Neuronal stem cell (in vitro differentiated cells): ENCODE measurements at regions not wholly inside any gene's neighbourhood (a gene's known extent, or its start where the extent isn't known, plus 50 kb on each side); places are given as distances from the start of the nearest gene placed in this dataset.

Experiments
- DNase-seq: peaks from one replicate; pipeline ENCODE4 v3.0.0-alpha.2; 2013; ENCODE audit warnings: low spot score
- H2AFZ ChIP-seq: one replicate; pipeline ENCODE4 v1.6.1; 2013; ENCODE audit warnings: mild to moderate bottlenecking, low read length, inconsistent platforms
- H2AK5ac ChIP-seq: 2 replicates; pipeline ENCODE4 v1.6.1; 2013; ENCODE audit warnings: low read depth, mild to moderate bottlenecking, inconsistent platforms, low read length, moderate library complexity, mixed read lengths
- H2BK120ac ChIP-seq: 2 replicates; pipeline ENCODE4 v1.6.1; 2013; ENCODE audit warnings: low read depth, mild to moderate bottlenecking, inconsistent platforms, low read length, moderate library complexity, mixed read lengths
- H2BK12ac ChIP-seq: one replicate; pipeline ENCODE4 v1.6.1; 2013; ENCODE audit warnings: low read length, inconsistent platforms
- H2BK15ac ChIP-seq: 2 replicates; pipeline ENCODE4 v1.6.1; 2013; ENCODE audit warnings: mild to moderate bottlenecking, low read length, inconsistent platforms, mixed read lengths
- H2BK5ac ChIP-seq: one replicate; pipeline ENCODE4 v1.6.1; 2013; ENCODE audit warnings: inconsistent platforms, mild to moderate bottlenecking, low read length, moderate library complexity
- H3K14ac ChIP-seq: one replicate; pipeline ENCODE4 v1.6.1; 2013; ENCODE audit warnings: low read length, inconsistent platforms
- H3K18ac ChIP-seq: 2 replicates; pipeline ENCODE4 v1.6.1; 2013; ENCODE audit warnings: low read length, inconsistent platforms
- H3K23ac ChIP-seq: 2 replicates; pipeline ENCODE4 v1.6.1; 2013; ENCODE audit warnings: low read depth, mild to moderate bottlenecking, mixed read lengths, low read length, inconsistent platforms; ENCODE audit not compliant: poor library complexity
- H3K27ac ChIP-seq: replicated peaks from 3 replicates; pipeline ENCODE4 v1.5.1; 2013; ENCODE audit warnings: low read length, inconsistent platforms
- H3K27me3 ChIP-seq, 3 experiments: 2 replicates each; pipeline ENCODE4 v1.6.1; 2013; ENCODE audit warnings: low read length in 3 of 3, mild to moderate bottlenecking in 2 of 3, inconsistent platforms in 1 of 3, low read depth in 1 of 3, mixed read lengths in 1 of 3, moderate library complexity in 1 of 3; ENCODE audit not compliant: control insufficient read depth in 3 of 3, insufficient read depth in 3 of 3
- H3K36me3 ChIP-seq, 2 donors: replicated peaks in 1 of 2; 2 replicates each; pipeline ENCODE4 v1.6.1; 2013; ENCODE audit warnings: low read length in 2 of 2; ENCODE audit not compliant: control insufficient read depth in 2 of 2, insufficient read depth in 2 of 2
- H3K4ac ChIP-seq: 2 replicates; pipeline ENCODE4 v1.6.1; 2013; ENCODE audit warnings: inconsistent platforms, mild to moderate bottlenecking, low read length, moderate library complexity
- H3K4me1 ChIP-seq, 2 donors: 1 replicate in 1 of 2; 2 replicates in 1 of 2; pipeline ENCODE4 v1.6.1; 2013; ENCODE audit warnings: low read length in 2 of 2, low read depth in 1 of 2; ENCODE audit not compliant: control insufficient read depth in 2 of 2, insufficient read depth in 1 of 2
- H3K4me2 ChIP-seq: one replicate; pipeline ENCODE4 v1.6.1; 2013; ENCODE audit warnings: mild to moderate bottlenecking, low read length, inconsistent platforms; ENCODE audit not compliant: insufficient read depth, poor library complexity, severe bottlenecking
- H3K4me3 ChIP-seq, 2 donors: 2 replicates each; pipeline ENCODE4 v1.5.1; 2013; ENCODE audit warnings: low read length in 2 of 2, mild to moderate bottlenecking in 2 of 2, inconsistent platforms in 1 of 2, moderate library complexity in 1 of 2
- H3K79me1 ChIP-seq: one replicate; pipeline ENCODE4 v1.6.1; 2013; ENCODE audit warnings: low read depth, mild to moderate bottlenecking, inconsistent platforms, low read length, moderate library complexity
- H3K9ac ChIP-seq: one replicate; pipeline ENCODE4 v1.6.1; 2013; ENCODE audit warnings: mild to moderate bottlenecking, low read depth, low read length, inconsistent platforms; ENCODE audit not compliant: poor library complexity
- H3K9me3 ChIP-seq, 2 donors: replicated peaks in 1 of 2; 2 replicates each; pipeline versions ENCODE3 to v1.6.1; 2013; ENCODE audit warnings: low read length in 2 of 2, mild to moderate bottlenecking in 2 of 2, inconsistent platforms in 1 of 2, low read depth in 1 of 2, mixed read lengths in 1 of 2, moderate library complexity in 1 of 2; ENCODE audit not compliant: control insufficient read depth in 2 of 2, insufficient read depth in 1 of 2
- H4K8ac ChIP-seq: one replicate; pipeline ENCODE4 v1.6.1; 2013; ENCODE audit warnings: low read depth, mild to moderate bottlenecking, inconsistent platforms, low read length, moderate library complexity
- H4K91ac ChIP-seq: one replicate; pipeline ENCODE4 v1.6.1; 2013; ENCODE audit warnings: low read length, low read depth, mild to moderate bottlenecking, inconsistent platforms; ENCODE audit not compliant: poor library complexity
- WGBS, 2 donors: extraction: QIAGEN DNeasy Blood & Tissue Kit; methylation state at CpG; one replicate each; pipeline ENCODE4 v1.1.7; 2013; ENCODE audit warnings: missing lambda C conversion rate in 2 of 2, mixed read lengths in 1 of 2; ENCODE audit not compliant: insufficient read length in 2 of 2, insufficient replicate concordance in 1 of 2; ENCODE audit errors: extremely low coverage in 2 of 2; 5-methylcytosine and 5-hydroxymethylcytosine counted together

DNA sequence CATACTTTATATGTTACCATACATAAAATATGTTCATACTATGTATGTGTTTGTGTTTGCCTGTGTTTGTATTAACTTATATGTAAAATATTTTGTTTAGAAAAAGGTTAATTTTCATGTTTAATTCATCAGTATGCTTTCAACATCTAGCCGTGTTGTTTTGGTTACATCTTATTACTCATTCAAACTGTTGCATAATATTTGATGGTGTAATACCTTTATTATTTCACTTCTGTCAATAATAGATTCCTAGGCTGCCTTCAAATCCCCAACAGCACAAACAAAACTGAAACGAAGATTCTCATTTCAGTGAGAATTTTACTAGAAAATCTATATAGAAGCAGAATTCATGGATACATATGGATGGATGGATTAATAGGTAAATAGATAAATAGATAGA, 462.3 kb upstream of the ADGRL3 start:
- Histone ChIP-seq H3K36me3 (no peaks in the 10 kb centered on the region), H4K91ac (no peak overlapping the region), H2BK15ac (no peak overlapping the region), H3K14ac (no peak overlapping the region), H2AFZ (no peak overlapping the region), H2BK12ac (no peak overlapping the region), H3K18ac (no peak overlapping the region), H3K4me3 (no peak overlapping the region), H3K79me1 (no peaks in the 10 kb centered on the region), H3K9me3 (no peaks in the 10 kb centered on the region), H2BK120ac (no peak overlapping the region), H2AK5ac (no peak overlapping the region), H2BK5ac (no peak overlapping the region), H3K4me1 (no peaks in the 10 kb centered on the region), H3K4me2 (no peak overlapping the region), H3K4ac (no peak overlapping the region), H3K23ac (no peak overlapping the region), H3K27me3 (no peaks in the 10 kb centered on the region), H3K27ac (no peak overlapping the region), H3K9ac (no peak overlapping the region), H4K8ac (no peak overlapping the region)
- no CpG with 5 or more reads among the region's 2 CpGs for WGBS, 2 donors
- no peak for DNase-seq

DNA sequence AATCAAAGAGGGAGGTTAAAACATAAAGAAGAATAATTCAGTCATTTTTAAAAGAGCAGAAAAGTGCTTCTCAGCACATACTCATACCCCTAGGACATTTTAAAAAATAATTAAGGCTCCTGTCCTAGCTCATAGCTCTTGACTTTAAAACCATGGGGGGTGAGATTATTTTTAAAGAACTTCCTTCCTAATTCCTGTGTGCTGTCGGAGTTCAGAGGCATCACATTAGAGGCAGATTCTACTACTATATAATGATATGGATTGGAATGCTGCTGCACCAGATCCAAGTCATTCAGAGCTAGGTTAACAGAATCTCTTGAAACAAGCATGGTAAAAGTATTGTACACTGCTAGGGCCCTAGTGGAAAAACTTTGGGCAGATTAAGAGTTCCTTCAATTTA, 456.5 kb upstream of the ADGRL3 start:
- Histone ChIP-seq H3K23ac (no peak overlapping the region), H4K8ac (no peak overlapping the region), H2BK120ac (no peak overlapping the region), H3K27me3 (no peaks in the 10 kb centered on the region), H4K91ac (no peak overlapping the region), H2AFZ (peak overlapping the region; percentile 65), H2AK5ac (no peak overlapping the region), H2BK15ac (no peak overlapping the region), H3K4ac (no peak overlapping the region), H2BK5ac (no peak overlapping the region), H3K79me1 (no peaks in the 10 kb centered on the region), H3K18ac (no peak overlapping the region), H3K14ac (no peak overlapping the region), H3K4me2 (no peak overlapping the region), H3K4me3 (no peak overlapping the region), H3K4me1 (peaks cover 0 to 2% of the 10 kb centered on the region in 2 donors), H3K9ac (no peak overlapping the region), H3K9me3 (no peaks in the 10 kb centered on the region), H3K27ac (no peak overlapping the region), H2BK12ac (no peak overlapping the region), H3K36me3 (no peaks in the 10 kb centered on the region)
- WGBS, 2 donors, result no CpG with 5 or more reads among the region's 1 CpG
- DNase-seq, result no peak

DNA sequence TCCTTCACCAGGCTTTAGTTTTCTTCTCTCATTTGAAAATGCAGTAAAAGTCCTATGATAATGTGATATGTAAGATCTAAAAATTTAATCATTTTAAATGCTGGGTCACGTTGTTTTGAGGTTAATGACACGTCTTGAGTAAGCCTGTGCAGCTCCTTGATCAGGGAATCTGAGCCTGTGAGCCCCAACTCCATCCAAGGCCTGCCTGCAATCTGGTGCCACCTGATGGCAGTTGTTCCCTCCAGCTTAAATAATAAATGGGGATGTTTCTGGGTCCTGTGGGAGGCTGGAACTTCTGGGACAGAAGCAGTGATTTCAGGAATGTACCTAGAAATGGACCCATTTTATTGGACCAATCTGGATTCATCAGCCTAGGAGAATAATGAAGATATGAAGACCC, 455.4 kb upstream of the ADGRL3 start:
- no peaks in the 10 kb centered on the region for H3K9me3 ChIP-seq
- no peak overlapping the region for H2AFZ ChIP-seq
- H2BK5ac ChIP-seq, result no peak overlapping the region
- peaks cover 0 to 2% of the 10 kb centered on the region in 2 donors for H3K4me1 ChIP-seq
- no peak overlapping the region for H3K27ac ChIP-seq
- H3K27me3 ChIP-seq, result no peaks in the 10 kb centered on the region
- H2BK15ac ChIP-seq, result no peak overlapping the region
- no peaks in the 10 kb centered on the region for H3K79me1 ChIP-seq
- no peak overlapping the region for H3K4me2 ChIP-seq
- no peak overlapping the region for H3K23ac ChIP-seq
- no peak overlapping the region for H4K91ac ChIP-seq
- H2BK120ac ChIP-seq, result no peak overlapping the region
- H3K14ac ChIP-seq, result no peak overlapping the region
- no peak for DNase-seq
- H3K4ac ChIP-seq, result no peak overlapping the region
- no peak overlapping the region for H2BK12ac ChIP-seq
- no peak overlapping the region for H3K9ac ChIP-seq
- H3K36me3 ChIP-seq, result no peaks in the 10 kb centered on the region
- H2AK5ac ChIP-seq, result no peak overlapping the region
- H4K8ac ChIP-seq, result no peak overlapping the region
- H3K18ac ChIP-seq, result no peak overlapping the region
- no CpG with 5 or more reads among the region's 2 CpGs for whole genome bisulfite sequencing, 2 donors
- H3K4me3 ChIP-seq, result no peak overlapping the region

DNA sequence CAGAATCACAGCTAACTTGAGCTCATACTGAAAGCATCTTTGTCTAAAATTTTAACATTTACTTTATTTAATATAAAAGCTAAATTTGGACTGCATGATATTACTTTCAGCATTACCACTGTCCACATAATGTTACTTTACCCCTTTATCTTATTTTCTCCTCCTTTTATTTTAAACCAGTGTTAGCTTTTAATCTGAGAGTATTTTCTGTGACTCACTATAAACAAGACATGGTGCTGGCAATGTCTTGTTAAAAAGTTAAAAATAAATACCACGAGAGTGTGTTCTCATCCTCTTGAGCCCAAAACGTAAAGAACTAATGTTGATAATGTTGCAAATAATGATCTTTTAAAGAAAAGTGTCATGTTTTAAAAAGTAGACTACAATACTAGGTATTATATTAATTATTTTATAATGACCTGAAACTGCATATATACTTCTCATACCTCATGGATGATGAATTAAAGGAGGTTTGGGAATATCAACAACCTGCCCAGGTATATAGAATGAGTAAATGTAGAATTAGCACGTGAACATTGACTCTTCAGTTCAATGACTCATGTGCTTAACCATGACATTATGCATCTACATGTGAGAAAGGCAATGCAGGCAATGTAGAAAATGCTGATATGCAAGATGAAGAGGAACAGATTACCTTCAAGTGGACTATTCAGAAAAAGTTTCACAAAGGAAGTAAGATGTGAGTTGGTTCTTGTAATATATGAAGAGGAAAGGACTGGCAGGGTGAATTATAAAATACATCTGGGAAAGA, 454.1 kb upstream of the ADGRL3 start:
- Histone ChIP-seq H3K27ac (no peak overlapping the region), H2AK5ac (no peak overlapping the region), H3K23ac (no peak overlapping the region), H3K14ac (no peak overlapping the region), H3K4me1 (peaks cover 0 to 2% of the 10 kb centered on the region in 2 donors), H3K9me3 (no peaks in the 10 kb centered on the region), H4K8ac (no peak overlapping the region), H2BK5ac (no peak overlapping the region), H3K4me2 (no peak overlapping the region), H3K79me1 (no peaks in the 10 kb centered on the region), H2AFZ (no peak overlapping the region), H3K27me3 (no peaks in the 10 kb centered on the region), H3K4ac (no peak overlapping the region), H3K36me3 (no peaks in the 10 kb centered on the region), H3K4me3 (no peak overlapping the region), H2BK12ac (no peak overlapping the region), H2BK120ac (no peak overlapping the region), H3K9ac (no peak overlapping the region), H4K91ac (no peak overlapping the region), H2BK15ac (no peak overlapping the region), H3K18ac (no peak overlapping the region)
- DNase-seq, result no peak
- WGBS, 2 donors, result no CpG with 5 or more reads among the region's 3 CpGs
